ENCODE measurements at regions not wholly inside any gene's neighbourhood (a gene's known extent, or its start where the extent isn't known, plus 50 kb on each side); places are given as distances from the start of the nearest gene placed in this dataset.

- Mint-ChIP-seq H3K27me3 (ENCODE audit: low read depth) (peaks cover 15% of the 10 kb centered on the region), H3K9me3 (no peaks in the 10 kb centered on the region)
- WGBS (ENCODE audit: extremely low coverage, insufficient read length, low lambda C conversion rate) = no CpG with 5 or more reads among the region's 7 CpGs
Observed at GRCh38 chr10:131431533-131431932, 120.0 kb upstream of the TCERG1L start.

More at GRCh38 chr10:131431533-131431932, 120.0 kb upstream of the TCERG1L start:
- Histone ChIP-seq H3K4me2 (ENCODE audit: insufficient read depth, insufficient read length, low read length) (no peak overlapping the region), H3K9ac (ENCODE audit: extremely low read depth, insufficient read length, low read length) (no peak overlapping the region), H2BK20ac (ENCODE audit: low read depth, low read length, poor library complexity, severe bottlenecking) (no peak overlapping the region), H3K9me3 (ENCODE audit: control insufficient read depth, low read depth, low read length) (no peaks in the 10 kb centered on the region), H4K20me1 (ENCODE audit: control insufficient read depth, insufficient read depth, insufficient read length) (no peaks in the 10 kb centered on the region), H3K4me1 (ENCODE audit: insufficient read depth, low read length) (no peaks in the 10 kb centered on the region), H3K27me3 (ENCODE audit: insufficient read depth, low read length) (no peaks in the 10 kb centered on the region), H3K79me2 (ENCODE audit: insufficient read depth, low read length) (no peaks in the 10 kb centered on the region), H4K91ac (ENCODE audit: insufficient read length, low read depth, low read length) (no peak overlapping the region), H3K14ac (ENCODE audit: insufficient read depth, low read length) (no peak overlapping the region), H2AK5ac (ENCODE audit: insufficient read length, low read length) (no peak overlapping the region), H2BK12ac (ENCODE audit: insufficient read length, low read depth, low read length) (no peak overlapping the region), H2AFZ (ENCODE audit: low read length) (no peak overlapping the region), H4K8ac (replicated peaks; ENCODE audit: insufficient read length, low read depth, low read length) (no peak overlapping the region), H3K79me1 (ENCODE audit: insufficient read depth, low read depth, low read length, poor library complexity, severe bottlenecking) (no peaks in the 10 kb centered on the region), H3K23me2 (ENCODE audit: insufficient read length, low read depth, low read length, poor library complexity, severe bottlenecking) (no peaks in the 10 kb centered on the region), H3K18ac (ENCODE audit: insufficient read length, low read depth, low read length) (no peak overlapping the region), H3T11ph (ENCODE audit: low read length) (no peak overlapping the region), H3K56ac (ENCODE audit: insufficient read length, low read depth, low read length) (no peak overlapping the region), H2BK5ac (ENCODE audit: insufficient read length, low read length) (no peak overlapping the region), H3K23ac (ENCODE audit: insufficient read length, low read depth, low read length) (no peak overlapping the region), H3K27ac (ENCODE audit: insufficient read length, low read depth, low read length) (no peak overlapping the region), H2BK120ac (ENCODE audit: low read depth, low read length, poor library complexity, severe bottlenecking) (no peak overlapping the region), H3K4ac (ENCODE audit: low read depth, low read length) (no peak overlapping the region), H4K5ac (ENCODE audit: insufficient read length, low read depth, low read length) (no peak overlapping the region), H2BK15ac (ENCODE audit: low read depth, low read length) (no peak overlapping the region)
- no peak overlapping the region for H3K4me3 Mint-ChIP-seq
- peaks cover 0 to 6% of the 10 kb centered on the region in 2 experiments; a peak in 3 of 4 replicates for H3K4me1 Mint-ChIP-seq
- TF ChIP-seq, protein P1, sequence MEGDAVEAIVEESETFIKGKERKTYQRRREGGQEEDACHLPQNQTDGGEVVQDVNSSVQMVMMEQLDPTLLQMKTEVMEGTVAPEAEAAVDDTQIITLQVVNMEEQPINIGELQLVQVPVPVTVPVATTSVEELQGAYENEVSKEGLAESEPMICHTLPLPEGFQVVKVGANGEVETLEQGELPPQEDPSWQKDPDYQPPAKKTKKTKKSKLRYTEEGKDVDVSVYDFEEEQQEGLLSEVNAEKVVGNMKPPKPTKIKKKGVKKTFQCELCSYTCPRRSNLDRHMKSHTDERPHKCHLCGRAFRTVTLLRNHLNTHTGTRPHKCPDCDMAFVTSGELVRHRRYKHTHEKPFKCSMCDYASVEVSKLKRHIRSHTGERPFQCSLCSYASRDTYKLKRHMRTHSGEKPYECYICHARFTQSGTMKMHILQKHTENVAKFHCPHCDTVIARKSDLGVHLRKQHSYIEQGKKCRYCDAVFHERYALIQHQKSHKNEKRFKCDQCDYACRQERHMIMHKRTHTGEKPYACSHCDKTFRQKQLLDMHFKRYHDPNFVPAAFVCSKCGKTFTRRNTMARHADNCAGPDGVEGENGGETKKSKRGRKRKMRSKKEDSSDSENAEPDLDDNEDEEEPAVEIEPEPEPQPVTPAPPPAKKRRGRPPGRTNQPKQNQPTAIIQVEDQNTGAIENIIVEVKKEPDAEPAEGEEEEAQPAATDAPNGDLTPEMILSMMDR (conservative IDR thresholded peaks at IDR 0.05) = no peak
- H3K36me3 Mint-ChIP-seq (ENCODE audit: insufficient read depth in 1 of 3, low read depth in 3 of 3) = no peaks in the 10 kb centered on the region
- no peak overlapping the region for H3K27ac Mint-ChIP-seq
- no peak for DNase-seq
